ENCODE measurements at regions not wholly inside any gene's neighbourhood (a gene's known extent, or its start where the extent isn't known, plus 50 kb on each side); places are given as distances from the start of the nearest gene placed in this dataset.
"Not testable (repeated sequence)": the region's sequence is repeated elsewhere in the genome, so short reads cannot be mapped to it uniquely, and the experiment has no call there.

DNA sequence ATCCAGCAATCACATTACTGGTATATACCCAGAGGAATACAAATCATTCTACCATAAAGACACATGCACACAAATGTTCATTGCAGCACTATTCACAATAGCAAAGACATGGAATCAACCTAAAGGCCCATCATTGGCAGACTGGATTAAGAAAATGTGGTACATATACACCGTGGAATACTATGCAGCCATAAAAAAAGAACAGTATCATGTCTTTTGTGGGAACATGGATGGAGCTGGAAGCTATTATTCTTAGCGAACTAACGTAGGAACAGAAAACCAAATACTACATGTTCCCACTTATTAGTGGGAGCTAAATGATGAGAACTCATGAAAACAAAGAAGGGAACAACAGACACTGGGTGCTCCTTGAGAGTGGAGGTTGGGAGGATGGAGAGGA lies 60.9 kb downstream of the PGRMC1 start:
- H3K36me3 Mint-ChIP-seq (ENCODE audit: low read depth); H3K27ac Mint-ChIP-seq; H3K27me3 Mint-ChIP-seq (ENCODE audit: low read depth); intact Hi-C loops (cut with micrococcal nuclease); CTCF ChIA-PET; DNase-seq; H3K9me3 Mint-ChIP-seq; H3K4me1 Mint-ChIP-seq (ENCODE audit: low read depth); H3K4me3 Mint-ChIP-seq: not testable (repeated sequence)

DNA sequence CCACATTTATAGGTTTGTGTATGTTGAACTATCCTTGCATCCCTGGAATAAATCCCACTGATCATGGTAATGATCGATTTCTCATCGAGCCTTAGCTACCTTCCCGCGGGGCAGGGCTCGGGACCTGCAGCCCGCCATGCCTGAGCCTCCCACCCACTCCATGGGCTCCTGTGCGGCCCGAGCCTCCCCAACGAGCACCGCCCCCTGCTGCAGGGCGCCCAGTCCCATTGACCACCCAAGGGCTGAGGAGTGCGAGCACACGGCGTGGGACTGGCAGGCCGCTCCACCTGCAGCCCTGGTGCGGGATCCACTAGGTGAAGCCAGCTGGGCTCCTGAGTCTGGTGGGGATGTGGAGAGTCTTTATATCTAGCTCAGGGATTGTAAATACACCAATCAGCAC lies 63.7 kb downstream of the PGRMC1 start:
- H3K4me3 Mint-ChIP-seq; H3K27ac Mint-ChIP-seq; H3K27me3 Mint-ChIP-seq (ENCODE audit: low read depth); H3K4me1 Mint-ChIP-seq (ENCODE audit: low read depth); CTCF ChIA-PET; H3K9me3 Mint-ChIP-seq; DNase-seq; intact Hi-C loops (cut with micrococcal nuclease); H3K36me3 Mint-ChIP-seq (ENCODE audit: low read depth): not testable (repeated sequence)

GRCh38 chrX:119303137-119303536 lies 67.1 kb downstream of the PGRMC1 start:
- CTCF ChIA-PET, result interaction anchor here (0.5 to 0.6 kb wide), 2 partner anchors 182 to 452 kb away, joined by 3 to 4 read pairs; no protein-coding TSS in a partner anchor
- Mint-ChIP-seq H3K27me3 (ENCODE audit: low read depth) (no peaks in the 10 kb centered on the region), H3K36me3 (ENCODE audit: low read depth) (no peaks in the 10 kb centered on the region), H3K27ac (no peak overlapping the region), H3K9me3 (no peaks in the 10 kb centered on the region), H3K4me3 (no peak overlapping the region), H3K4me1 (ENCODE audit: low read depth) (peaks cover 4% of the 10 kb centered on the region)
- intact Hi-C loops (cut with micrococcal nuclease), result no loop called here
- no peak for DNase-seq

- CTCF ChIA-PET, result no interaction called here
- no peaks in the 10 kb centered on the region for H3K27me3 Mint-ChIP-seq (ENCODE audit: low read depth)
- H3K4me3 Mint-ChIP-seq, result no peak overlapping the region
- no peak overlapping the region for H3K27ac Mint-ChIP-seq
- intact Hi-C loops (cut with micrococcal nuclease), result no loop called here
- no peaks in the 10 kb centered on the region for H3K4me1 Mint-ChIP-seq (ENCODE audit: low read depth)
- H3K36me3 Mint-ChIP-seq (ENCODE audit: low read depth), result no peaks in the 10 kb centered on the region
- no peaks in the 10 kb centered on the region for H3K9me3 Mint-ChIP-seq
- DNase-seq, result no peak
Observed at GRCh38 chrX:119325456-119325855, 73.7 kb upstream of the SLC25A43 start.

GRCh38 chrX:119331873-119332272 lies 67.3 kb upstream of the SLC25A43 start:
- H3K27me3 Mint-ChIP-seq (ENCODE audit: low read depth); H3K4me1 Mint-ChIP-seq (ENCODE audit: low read depth); H3K9me3 Mint-ChIP-seq; CTCF ChIA-PET; intact Hi-C loops (cut with micrococcal nuclease); H3K27ac Mint-ChIP-seq; DNase-seq; H3K4me3 Mint-ChIP-seq; H3K36me3 Mint-ChIP-seq (ENCODE audit: low read depth): not testable (repeated sequence)

- H3K27ac Mint-ChIP-seq; CTCF ChIA-PET; H3K4me1 Mint-ChIP-seq (ENCODE audit: low read depth); H3K4me3 Mint-ChIP-seq; H3K36me3 Mint-ChIP-seq (ENCODE audit: low read depth); intact Hi-C loops (cut with micrococcal nuclease); H3K27me3 Mint-ChIP-seq (ENCODE audit: low read depth); H3K9me3 Mint-ChIP-seq; DNase-seq: not testable (repeated sequence)
Observed at GRCh38 chrX:119332855-119333720, 66.0 kb upstream of the SLC25A43 start.

- H3K9me3 Mint-ChIP-seq; CTCF ChIA-PET; H3K27ac Mint-ChIP-seq; H3K27me3 Mint-ChIP-seq (ENCODE audit: low read depth); DNase-seq; H3K4me1 Mint-ChIP-seq (ENCODE audit: low read depth); H3K36me3 Mint-ChIP-seq (ENCODE audit: low read depth); intact Hi-C loops (cut with micrococcal nuclease); H3K4me3 Mint-ChIP-seq: not testable (repeated sequence)
Observed at GRCh38 chrX:119333721-119334032, 65.5 kb upstream of the SLC25A43 start.

- DNase-seq; intact Hi-C loops (cut with micrococcal nuclease); H3K27me3 Mint-ChIP-seq (ENCODE audit: low read depth); H3K4me1 Mint-ChIP-seq (ENCODE audit: low read depth); H3K4me3 Mint-ChIP-seq; H3K36me3 Mint-ChIP-seq (ENCODE audit: low read depth); H3K27ac Mint-ChIP-seq; H3K9me3 Mint-ChIP-seq: not testable (repeated sequence)
- CTCF ChIA-PET, result interaction anchor here (0.6 kb wide), 1 partner anchor 33 kb away, joined by 3 read pairs; no protein-coding TSS in a partner anchor
Observed at GRCh38 chrX:119334468-119335050, 64.6 kb upstream of the SLC25A43 start.

DNA sequence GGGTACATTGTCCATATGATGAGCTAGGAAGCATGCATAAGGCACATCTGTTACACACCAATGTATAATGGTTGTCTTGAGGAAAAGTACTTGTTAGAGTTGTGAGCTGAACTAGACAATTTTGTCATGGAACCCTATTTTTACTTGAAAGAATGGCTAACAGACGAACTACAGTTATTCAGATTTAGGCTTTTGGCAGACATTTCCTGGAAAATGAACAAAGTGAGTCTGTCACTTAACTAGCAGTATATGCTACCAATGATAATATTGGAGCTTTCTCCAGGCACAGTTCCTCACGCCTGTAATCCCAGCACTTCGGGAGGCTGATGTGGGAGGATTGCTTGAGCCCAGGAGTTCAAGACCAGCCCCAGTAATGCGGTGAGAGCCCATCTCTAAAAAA lies 61.9 kb upstream of the SLC25A43 start:
- H3K4me1 Mint-ChIP-seq (ENCODE audit: low read depth), result no peaks in the 10 kb centered on the region
- no peak overlapping the region for H3K4me3 Mint-ChIP-seq
- no peak overlapping the region for H3K27ac Mint-ChIP-seq
- intact Hi-C loops (cut with micrococcal nuclease), result no loop called here
- CTCF ChIA-PET, result no interaction called here
- no peaks in the 10 kb centered on the region for H3K36me3 Mint-ChIP-seq (ENCODE audit: low read depth)
- peaks cover 3% of the 10 kb centered on the region for H3K27me3 Mint-ChIP-seq (ENCODE audit: low read depth)
- H3K9me3 Mint-ChIP-seq, result no peaks in the 10 kb centered on the region
- no peak for DNase-seq

DNA sequence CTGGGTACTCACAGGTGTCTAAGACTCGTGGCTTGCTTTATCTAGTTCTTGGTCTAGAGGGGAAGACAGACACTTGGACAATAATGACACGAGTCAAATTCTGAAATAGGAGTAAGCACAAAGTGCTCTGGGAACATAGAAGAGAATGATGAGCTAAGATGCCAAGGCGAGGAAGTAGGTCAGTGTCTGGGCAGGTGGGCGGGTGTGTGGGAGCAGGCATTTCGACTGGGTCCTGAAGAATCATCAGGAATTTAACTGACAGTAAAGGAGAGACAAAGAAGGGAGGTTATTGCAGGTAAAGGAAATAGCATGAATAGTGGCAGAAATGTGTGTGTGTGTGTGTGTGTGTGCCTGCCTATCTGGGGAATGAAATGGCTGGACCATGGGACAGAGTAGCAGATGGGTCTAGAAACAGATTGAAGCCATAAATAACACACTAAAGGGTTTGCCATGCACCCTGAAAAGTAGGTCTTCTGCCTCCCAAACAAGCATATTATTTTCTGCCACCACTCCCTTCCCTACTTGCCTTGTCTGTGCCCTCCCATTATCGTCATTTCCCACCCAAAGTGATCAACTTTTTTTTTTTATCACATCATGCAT lies 58.4 kb upstream of the SLC25A43 start:
- Mint-ChIP-seq H3K36me3 (ENCODE audit: low read depth) (no peaks in the 10 kb centered on the region), H3K27me3 (ENCODE audit: low read depth) (peaks cover 3% of the 10 kb centered on the region), H3K27ac (no peak overlapping the region), H3K9me3 (no peaks in the 10 kb centered on the region), H3K4me1 (ENCODE audit: low read depth) (no peaks in the 10 kb centered on the region), H3K4me3 (no peak overlapping the region)
- intact Hi-C loops (cut with micrococcal nuclease), result no loop called here
- DNase-seq, result no peak
- CTCF ChIA-PET, result no interaction called here

- intact Hi-C loops (cut with micrococcal nuclease), result no loop called here
- Mint-ChIP-seq H3K36me3 (ENCODE audit: low read depth) (no peaks in the 10 kb centered on the region), H3K27me3 (ENCODE audit: low read depth) (peaks cover 3% of the 10 kb centered on the region), H3K27ac (no peak overlapping the region), H3K4me1 (ENCODE audit: low read depth) (no peaks in the 10 kb centered on the region), H3K9me3 (no peaks in the 10 kb centered on the region), H3K4me3 (no peak overlapping the region)
- DNase-seq, result peak; percentile 4
- CTCF ChIA-PET, result no interaction called here
Observed at GRCh38 chrX:119343856-119344255, 55.3 kb upstream of the SLC25A43 start.
